K562 (cell line): ENCODE measurements at regions not wholly inside any gene's neighbourhood (a gene's known extent, or its start where the extent isn't known, plus 50 kb on each side); places are given as distances from the start of the nearest gene placed in this dataset.

Experiments used
- COPS2 ChIP-seq: fragments of 450-650 bp; conservative IDR thresholded peaks from 2 replicates; pipeline ENCODE4 v1.6.1; 2016; ENCODE audit warnings: mild to moderate bottlenecking, moderate library complexity
- CTBP1 ChIP-seq: fragments of 450-650 bp; IDR thresholded peaks from 2 replicates; pipeline ENCODE4 v1.6.1; 2016; ENCODE audit warnings: borderline replicate concordance
- E2F5 ChIP-seq: sonication (generic); formaldehyde crosslinking; IDR thresholded peaks from 2 replicates; pipeline ENCODE4 v1.8.0; 2022; ENCODE audit warnings: mild to moderate bottlenecking, missing genetic modification reagents
- EP300 ChIP-seq: IDR thresholded peaks from 2 replicates; pipeline ENCODE4 v1.6.1; 2012; ENCODE audit warnings: low read length, improper control_type of control experiment
- ETS1 ChIP-seq: conservative IDR thresholded peaks from 2 replicates; pipeline ENCODE4 v1.6.1; 2011; ENCODE audit warnings: low read depth, mild to moderate bottlenecking, low read length; ENCODE audit not compliant: control insufficient read depth
- FIP1L1 ChIP-seq: fragments of 200-400 bp; formaldehyde crosslinking; IDR thresholded peaks from 2 replicates; pipeline ENCODE4 v1.6.1; 2018; ENCODE audit warnings: mild to moderate bottlenecking, low read depth, low read length; ENCODE audit not compliant: poor library complexity, severe bottlenecking
- HCFC1 ChIP-seq: IDR thresholded peaks from 2 replicates; pipeline ENCODE4 v1.6.1; 2012; ENCODE audit warnings: low read depth, low read length, improper control_type of control experiment
- JUNB ChIP-seq: fragments of 450-650 bp; formaldehyde crosslinking; conservative IDR thresholded peaks from 2 replicates; pipeline ENCODE4 v1.4.0; 2020; ENCODE audit warnings: mild to moderate bottlenecking
- LEF1 ChIP-seq: fragments of 450-650 bp; IDR thresholded peaks from 2 replicates; pipeline ENCODE4 v1.6.1; 2016; ENCODE audit warnings: mild to moderate bottlenecking
- MAFK ChIP-seq: IDR thresholded peaks from 2 replicates; pipeline ENCODE4 v1.6.1; 2011; ENCODE audit warnings: low read length, improper control_type of control experiment
- NFIX ChIP-seq: fragments of 250-450 bp; sonication (Bioruptor Pico); IDR thresholded peaks from 2 replicates; pipeline ENCODE4 v1.4.0; 2020; ENCODE audit warnings: low read depth, mild to moderate bottlenecking, moderate library complexity
- PHF20 ChIP-seq: fragments of 450-650 bp; IDR thresholded peaks from 2 replicates; pipeline ENCODE4 v1.6.1; 2018; ENCODE audit not compliant: partially characterized antibody
- RAD51 ChIP-seq: fragments of 450-650 bp; IDR thresholded peaks from 2 replicates; pipeline ENCODE4 v1.7.1; 2016; ENCODE audit warnings: low read depth, mild to moderate bottlenecking, borderline replicate concordance
- RBM22 ChIP-seq: fragments of 200-400 bp; formaldehyde crosslinking; IDR thresholded peaks from 2 replicates; pipeline ENCODE4 v1.6.1; 2018; ENCODE audit warnings: low read length, low read depth; ENCODE audit not compliant: poor library complexity, severe bottlenecking
- SMC3 ChIP-seq: conservative IDR thresholded peaks from 2 replicates; pipeline ENCODE4 v1.6.1; 2011; ENCODE audit warnings: low read depth, low read length, improper control_type of control experiment; ENCODE audit not compliant: insufficient read depth
- SRSF3 ChIP-seq: fragments of 200-400 bp; formaldehyde crosslinking; IDR thresholded peaks from 2 replicates; pipeline ENCODE4 v1.6.1; 2016; ENCODE audit warnings: mild to moderate bottlenecking, low read length, moderate library complexity; ENCODE audit not compliant: insufficient read depth
- TAF9B ChIP-seq: fragments of 450-650 bp; IDR thresholded peaks from 2 replicates; pipeline ENCODE4 v1.6.1; 2018; ENCODE audit warnings: mild to moderate bottlenecking; ENCODE audit not compliant: partially characterized antibody
- TBP ChIP-seq: optimal IDR thresholded peaks from 2 replicates; pipeline ENCODE3; 2011; ENCODE audit warnings: low read depth, low read length, improper control_type of control experiment
- TEAD4 ChIP-seq, 2 experiments: sonication (generic) in 1 of 2; formaldehyde crosslinking in 1 of 2; IDR thresholded peaks; 2 replicates each; pipeline versions ENCODE4 v1.6.1 to v1.8.0; 2012 to 2022; ENCODE audit warnings: borderline replicate concordance in 1 of 2, inconsistent platforms in 1 of 2, low read length in 1 of 2, mild to moderate bottlenecking in 1 of 2, missing genetic modification reagents in 1 of 2
- ZNF584 ChIP-seq: fragments of 200-800 bp; sonication (Bioruptor generic); IDR thresholded peaks from 2 replicates; pipeline ENCODE4 v1.6.1; 2016; ENCODE audit warnings: low read depth, mild to moderate bottlenecking, missing genetic modification characterization, missing compliant biosample characterization
- ZNF609 ChIP-seq: sonication (generic); formaldehyde crosslinking; IDR thresholded peaks from 2 replicates; pipeline ENCODE4 v1.8.1; 2023; ENCODE audit warnings: missing genetic modification reagents, mild to moderate bottlenecking, borderline replicate concordance
- TF ChIP-seq, protein P1 (sequence below): fragments of 250-450 bp; sonication (Bioruptor Pico); IDR thresholded peaks from 2 replicates; pipeline ENCODE4 v1.4.0; 2020; ENCODE audit warnings: mild to moderate bottlenecking, moderate library complexity

DNA sequence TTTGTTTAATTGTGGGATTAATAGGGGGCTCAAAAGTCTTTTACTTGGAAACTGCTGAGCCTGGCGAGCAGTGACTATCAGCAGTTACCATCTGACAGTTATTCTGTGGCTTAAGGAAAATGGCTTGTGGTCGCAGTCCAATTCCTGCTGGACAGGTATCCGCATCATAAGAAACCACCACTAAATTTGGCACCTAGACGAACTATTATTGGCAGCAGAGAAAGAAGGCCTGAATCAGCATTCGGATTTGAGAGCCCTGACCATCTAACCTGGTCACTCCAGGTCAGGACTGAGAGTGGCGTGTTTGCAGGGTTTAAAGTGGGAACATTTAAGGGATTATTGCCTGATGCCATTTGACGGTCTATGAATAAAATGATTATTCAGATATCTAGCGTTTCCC, 146.4 kb downstream of the RPS12 start (continued):
- no peak for TF ChIP-seq ETS1
- no peak for TF ChIP-seq LEF1
- TF ChIP-seq SMC3 = no peak
- no peak for TF ChIP-seq NFIX (CRISPR knock-in tag)
- no peak for TF ChIP-seq TBP
- no peak for TF ChIP-seq PHF20
- TF ChIP-seq SRSF3 = no peak
- TF ChIP-seq COPS2 = no peak
- peak; percentile 21; the same call in 1 of the 2 replicates for TF ChIP-seq EP300
- TF ChIP-seq E2F5 (CRISPR knock-in tag) = no peak
- peak; percentile 46; the same call in 1 of the 2 replicates for TF ChIP-seq CTBP1
- TF ChIP-seq RBM22 = no peak
- TF ChIP-seq TAF9B = no peak
- no peak for TF ChIP-seq HCFC1
- TF ChIP-seq JUNB (CRISPR knock-in tag) = no peak
- no peak for TF ChIP-seq MAFK
- no peak for TF ChIP-seq RAD51
- no peak for TF ChIP-seq FIP1L1
- no peak for TF ChIP-seq ZNF584
- no peak for TF ChIP-seq ZNF609 (CRISPR knock-in tag)
- TF ChIP-seq, protein P1, sequence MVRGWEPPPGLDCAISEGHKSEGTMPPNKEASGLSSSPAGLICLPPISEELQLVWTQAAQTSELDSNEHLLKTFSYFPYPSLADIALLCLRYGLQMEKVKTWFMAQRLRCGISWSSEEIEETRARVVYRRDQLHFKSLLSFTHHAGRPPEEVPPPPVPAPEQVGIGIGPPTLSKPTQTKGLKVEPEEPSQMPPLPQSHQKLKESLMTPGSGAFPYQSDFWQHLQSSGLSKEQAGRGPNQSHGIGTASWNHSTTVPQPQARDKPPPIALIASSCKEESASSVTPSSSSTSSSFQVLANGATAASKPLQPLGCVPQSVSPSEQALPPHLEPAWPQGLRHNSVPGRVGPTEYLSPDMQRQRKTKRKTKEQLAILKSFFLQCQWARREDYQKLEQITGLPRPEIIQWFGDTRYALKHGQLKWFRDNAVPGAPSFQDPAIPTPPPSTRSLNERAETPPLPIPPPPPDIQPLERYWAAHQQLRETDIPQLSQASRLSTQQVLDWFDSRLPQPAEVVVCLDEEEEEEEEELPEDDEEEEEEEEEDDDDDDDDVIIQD (CRISPR knock-in tag) = no peak
- peak; percentile 26; the same call in 1 of the 2 replicates for TF ChIP-seq TEAD4 (IDR thresholded peaks at IDR 0.05; ENCODE audit: low read length)
- TF ChIP-seq TEAD4 (CRISPR knock-in tag; IDR thresholded peaks at IDR 0.05; ENCODE audit: borderline replicate concordance) = no peak
